ENCODE measurements at regions not wholly inside any gene's neighbourhood (a gene's known extent, or its start where the extent isn't known, plus 50 kb on each side); places are given as distances from the start of the nearest gene placed in this dataset.

- Histone ChIP-seq H3K23ac (ENCODE audit: insufficient read length) (no peak overlapping the region), H3K79me1 (ENCODE audit: low read depth, low read length) (no peaks in the 10 kb centered on the region), H4K5ac (ENCODE audit: insufficient read length, low read depth, low read length) (no peak overlapping the region), H3K9ac (replicated peaks in 1 of 4; ENCODE audit: extremely low read depth in 1 of 4, low read depth in 3 of 4, low read length in 3 of 4) (no peak overlapping the region), H2BK12ac (ENCODE audit: low read depth, low read length) (no peak overlapping the region), H3K27ac (ENCODE audit: low read depth, low read length) (no peak overlapping the region), H3K36me3 (ENCODE audit: control insufficient read depth in 2 of 4, insufficient read depth in 4 of 4, low read length in 3 of 4) (no peaks in the 10 kb centered on the region), H3K4me3 (ENCODE audit: extremely low read depth in 1 of 4, insufficient read depth in 2 of 4, low read depth in 3 of 4, low read length in 4 of 4) (no peak overlapping the region), H3K23me2 (ENCODE audit: low read depth, low read length) (no peaks in the 10 kb centered on the region; the same call in 1 of the 2 replicates), H3K56ac (replicated peaks; ENCODE audit: insufficient read length, low read depth, low read length) (no peak overlapping the region), H4K8ac (ENCODE audit: extremely low read depth, insufficient read depth, low read length) (no peak overlapping the region), H3K4me2 (ENCODE audit: insufficient read depth in 1 of 2, low read depth in 2 of 2, low read length in 2 of 2) (no peak overlapping the region), H4K91ac (replicated peaks; ENCODE audit: insufficient read length, low read length) (no peak overlapping the region), H3K27me3 (replicated peaks in 1 of 4; ENCODE audit: control insufficient read depth in 3 of 4, extremely low read depth in 1 of 4, insufficient read depth in 3 of 4, low read length in 3 of 4) (peaks cover 0 to 4% (median 1%) of the 10 kb centered on the region in 4 experiments; a peak in 1 of 7 replicates), H2AK5ac (ENCODE audit: low read depth, low read length) (no peak overlapping the region), H2AFZ (ENCODE audit: low read length) (no peak overlapping the region), H3K14ac (ENCODE audit: insufficient read length) (no peak overlapping the region), H4K20me1 (replicated peaks in 1 of 2; ENCODE audit: control insufficient read depth in 1 of 2, insufficient read depth in 2 of 2, low read length in 2 of 2) (no peaks in the 10 kb centered on the region), H3K4me1 (replicated peaks in 1 of 4; ENCODE audit: control insufficient read depth in 3 of 4, insufficient read depth in 4 of 4, low read length in 3 of 4) (peaks cover 9 to 16% (median 12%) of the 10 kb centered on the region in 4 experiments), H2BK20ac (ENCODE audit: low read length) (no peak overlapping the region), H2BK5ac (ENCODE audit: low read depth, low read length) (no peak overlapping the region), H3K4ac (replicated peaks; ENCODE audit: insufficient read length, low read depth, low read length) (no peak overlapping the region), H3K9me3 (ENCODE audit: insufficient read depth in 2 of 2, low read depth in 1 of 2, low read length in 1 of 2) (no peaks in the 10 kb centered on the region), H2BK120ac (replicated peaks; ENCODE audit: low read depth, low read length) (no peak overlapping the region), H3K18ac (ENCODE audit: extremely low read depth, low read length) (no peak overlapping the region), H3K79me2 (ENCODE audit: control insufficient read depth in 1 of 2, insufficient read depth in 2 of 2, low read length in 2 of 2) (no peaks in the 10 kb centered on the region), H2BK15ac (ENCODE audit: low read length) (no peak overlapping the region)
- TF ChIP-seq KDM5A (IDR thresholded peaks at IDR 0.05; ENCODE audit: low read length), result no peak
- TF ChIP-seq NRF1 (IDR thresholded peaks at IDR 0.05; ENCODE audit: low read depth, low read length), result no peak
- TF ChIP-seq GABPA (IDR thresholded peaks at IDR 0.05; ENCODE audit: borderline replicate concordance, insufficient read depth, low read length), result no peak
- no peak for TF ChIP-seq KDM1A (IDR thresholded peaks at IDR 0.05; ENCODE audit: borderline replicate concordance, low read length)
- no peak for TF ChIP-seq TCF12 (IDR thresholded peaks at IDR 0.05; ENCODE audit: low read depth, low read length)
- TF ChIP-seq NANOG (IDR thresholded peaks at IDR 0.05; ENCODE audit: insufficient read depth, low read depth, low read length, poor library complexity, severe bottlenecking), result no peak
- no peak for TF ChIP-seq SP4 (IDR thresholded peaks at IDR 0.05; ENCODE audit: low read length)
- TF ChIP-seq RFX5 (IDR thresholded peaks at IDR 0.05; ENCODE audit: borderline replicate concordance, low read depth, low read length), result no peak
- no peak for TF ChIP-seq CEBPB (IDR thresholded peaks at IDR 0.05; ENCODE audit: low read depth, low read length)
- TF ChIP-seq RXRA (IDR thresholded peaks at IDR 0.05; ENCODE audit: insufficient read depth, low read depth, low read length), result no peak
- no peak for TF ChIP-seq MAFK (IDR thresholded peaks at IDR 0.05; ENCODE audit: low read depth, low read length)
- no peak for TF ChIP-seq POLR2AphosphoS5 (IDR thresholded peaks at IDR 0.05; ENCODE audit: low read depth, low read length)
- POLR2A ChIA-PET (ENCODE audit: partially characterized antibody), result no interaction called here
- FAIRE-seq (no peak), DNase-seq (ENCODE audit: low read depth in 1 of 2, low spot score in 2 of 2) (no peak)
- CTCF ChIA-PET (ENCODE audit: partially characterized antibody), result interaction anchor here (0.7 to 2.0 kb wide), 3 partner anchors 12 to 696 kb away, joined by 3 to 4 read pairs (median 3); no protein-coding TSS in a partner anchor
- WGBS, 2 experiments (ENCODE audit: extremely low coverage in 1 of 2, insufficient coverage in 1 of 2, insufficient read length in 1 of 2, insufficient replicate concordance in 2 of 2, low coverage in 1 of 2, low lambda C conversion rate in 2 of 2, missing lambda C conversion rate in 1 of 2), result no CpG with 5 or more reads among the region's 2 CpGs
Observed at GRCh38 chr2:16333681-16334080, 332.0 kb downstream of the CYRIA start.

Data from H1 (cell line).